ENCODE measurements at regions not wholly inside any gene's neighbourhood (a gene's known extent, or its start where the extent isn't known, plus 50 kb on each side); places are given as distances from the start of the nearest gene placed in this dataset.
"Not testable (repeated sequence)": the region's sequence is repeated elsewhere in the genome, so short reads cannot be mapped to it uniquely, and the experiment has no call there.

GRCh38 chr13:64505336-64505910 is 2724.7 kb downstream of the PCDH9 start:
- H3K27me3 ChIP-seq (ENCODE audit: control insufficient read depth, insufficient read depth, low read length): no peaks in the 10 kb centered on the region
- DNase-seq (ENCODE audit: low read depth): peak; percentile 75
- no peak for TF ChIP-seq CTCF (IDR thresholded peaks at IDR 0.05; ENCODE audit: insufficient read depth, low read length, severe bottlenecking)
- no peak for FAIRE-seq
- no peak overlapping the region for H3K4me3 ChIP-seq (ENCODE audit: low read depth, low read length)
- H3K36me3 ChIP-seq (ENCODE audit: control insufficient read depth, insufficient read depth, low read length): no peaks in the 10 kb centered on the region

- TF ChIP-seq CTCF (IDR thresholded peaks at IDR 0.05; ENCODE audit: insufficient read depth, low read length, severe bottlenecking): no peak
These were observed 2741.4 kb downstream of the PCDH9 start for GRCh38 chr13:64488731-64489130.

DNA sequence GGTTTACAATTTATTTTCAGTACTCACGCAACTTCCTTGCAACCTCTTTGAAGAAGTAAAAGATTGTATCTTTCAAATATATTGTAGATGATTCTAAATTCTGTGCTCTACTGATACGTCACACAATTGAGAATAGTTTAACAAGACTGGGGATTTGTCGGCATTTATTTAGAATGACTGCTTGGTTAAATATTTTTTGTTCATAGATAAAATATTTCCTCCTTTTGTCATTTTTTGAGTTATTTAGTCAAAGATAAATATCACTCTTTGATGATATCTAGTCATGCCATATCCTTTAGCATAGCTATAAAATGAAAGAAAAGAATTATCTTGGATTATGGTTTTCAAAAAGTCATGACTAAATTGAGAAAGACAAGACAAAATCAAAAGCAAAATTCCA is 2747.8 kb downstream of the PCDH9 start:
- no peak for DNase-seq (ENCODE audit: low read depth)

More at GRCh38 chr13:64488731-64489130, 2741.4 kb downstream of the PCDH9 start:
- Histone ChIP-seq H3K36me3 (ENCODE audit: control insufficient read depth, insufficient read depth, low read length) (no peaks in the 10 kb centered on the region), H3K4me3 (ENCODE audit: low read depth, low read length) (no peak overlapping the region), H3K27me3 (ENCODE audit: control insufficient read depth, insufficient read depth, low read length) (no peaks in the 10 kb centered on the region)
- DNase-seq (ENCODE audit: low read depth) (no peak), FAIRE-seq (no peak)

GRCh38 chr13:64480672-64481071 is 2749.5 kb downstream of the PCDH9 start:
- TF ChIP-seq CTCF (IDR thresholded peaks at IDR 0.05; ENCODE audit: insufficient read depth, low read length, severe bottlenecking): no peak
- DNase-seq (ENCODE audit: low read depth) (no peak), FAIRE-seq (no peak)
- no peaks in the 10 kb centered on the region for H3K27me3 ChIP-seq (ENCODE audit: control insufficient read depth, insufficient read depth, low read length)
- H3K36me3 ChIP-seq (ENCODE audit: control insufficient read depth, insufficient read depth, low read length): no peaks in the 10 kb centered on the region
- H3K4me3 ChIP-seq (ENCODE audit: low read depth, low read length): no peak overlapping the region

More for the DNA sequence above, 2747.8 kb downstream of the PCDH9 start:
- FAIRE-seq: no peak
- no peak for TF ChIP-seq CTCF (IDR thresholded peaks at IDR 0.05; ENCODE audit: insufficient read depth, low read length, severe bottlenecking)
- H3K4me3 ChIP-seq (ENCODE audit: low read depth, low read length): no peak overlapping the region
- H3K27me3 ChIP-seq (ENCODE audit: control insufficient read depth, insufficient read depth, low read length): no peaks in the 10 kb centered on the region
- H3K36me3 ChIP-seq (ENCODE audit: control insufficient read depth, insufficient read depth, low read length): no peaks in the 10 kb centered on the region

GRCh38 chr13:64480211-64480610 is 2749.9 kb downstream of the PCDH9 start:
- FAIRE-seq: no peak
- Histone ChIP-seq H3K27me3 (ENCODE audit: control insufficient read depth, insufficient read depth, low read length) (no peaks in the 10 kb centered on the region), H3K4me3 (ENCODE audit: low read depth, low read length) (no peak overlapping the region), H3K36me3 (ENCODE audit: control insufficient read depth, insufficient read depth, low read length) (no peaks in the 10 kb centered on the region)
- TF ChIP-seq CTCF (IDR thresholded peaks at IDR 0.05; ENCODE audit: insufficient read depth, low read length, severe bottlenecking): no peak
- DNase-seq (ENCODE audit: low read depth): no peak

DNA sequence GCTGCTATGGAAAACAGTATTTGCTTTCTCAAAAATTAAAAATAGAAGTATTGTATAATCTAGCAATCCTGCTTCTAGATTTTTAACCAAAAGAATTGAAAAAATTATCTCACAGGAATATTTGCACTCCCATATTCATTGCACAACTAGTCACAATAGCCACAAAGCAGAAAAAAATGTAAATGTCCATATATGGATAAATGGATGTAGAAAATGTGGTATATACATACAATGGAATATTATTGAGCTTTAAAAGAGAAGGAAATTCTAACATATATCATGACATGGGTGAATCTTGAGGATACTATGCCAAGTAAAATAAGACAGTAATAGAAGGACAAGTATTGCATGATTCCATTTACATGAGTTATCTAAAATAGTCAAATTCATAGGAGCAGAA is 2753.0 kb downstream of the PCDH9 start:
- no peak overlapping the region for H3K4me3 ChIP-seq (ENCODE audit: low read depth, low read length)
- FAIRE-seq (no peak), DNase-seq (ENCODE audit: low read depth) (no peak)
- TF ChIP-seq CTCF (IDR thresholded peaks at IDR 0.05; ENCODE audit: insufficient read depth, low read length, severe bottlenecking): no peak
- H3K27me3 ChIP-seq (ENCODE audit: control insufficient read depth, insufficient read depth, low read length): no peaks in the 10 kb centered on the region
- no peaks in the 10 kb centered on the region for H3K36me3 ChIP-seq (ENCODE audit: control insufficient read depth, insufficient read depth, low read length)

GRCh38 chr13:64476041-64476568 is 2754.0 kb downstream of the PCDH9 start:
- H3K4me3 ChIP-seq (ENCODE audit: low read depth, low read length); H3K27me3 ChIP-seq (ENCODE audit: control insufficient read depth, insufficient read depth, low read length); FAIRE-seq; H3K36me3 ChIP-seq (ENCODE audit: control insufficient read depth, insufficient read depth, low read length); DNase-seq (ENCODE audit: low read depth): not testable (repeated sequence)
